ENCODE measurements at regions not wholly inside any gene's neighbourhood (a gene's known extent, or its start where the extent isn't known, plus 50 kb on each side); places are given as distances from the start of the nearest gene placed in this dataset.
"Not testable (repeated sequence)": the region's sequence is repeated elsewhere in the genome, so short reads cannot be mapped to it uniquely, and the experiment has no call there.

DNA sequence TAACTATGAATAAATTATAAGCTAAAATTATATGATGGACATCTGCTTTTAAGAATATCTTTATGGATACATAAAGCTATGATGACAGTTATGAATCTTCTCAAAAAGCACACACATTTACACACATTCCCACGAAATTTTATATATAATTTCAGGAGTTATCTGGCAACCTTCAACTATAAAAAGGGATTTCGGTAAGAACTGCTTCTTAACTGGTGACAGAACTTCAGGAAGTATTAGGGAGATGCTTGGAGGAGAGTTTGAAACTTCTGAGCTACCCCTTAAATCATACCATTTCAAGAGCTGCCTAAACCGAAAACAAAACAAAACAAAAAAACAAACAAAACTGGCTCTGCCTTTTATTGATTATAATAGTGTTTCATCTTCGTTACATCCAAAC lies 399.4 kb downstream of the ZEB2 start:
- H3K36me3 Mint-ChIP-seq (ENCODE audit: unreplicated experiment), result no peaks in the 10 kb centered on the region
- H3K9me3 Mint-ChIP-seq (ENCODE audit: unreplicated experiment), result no peaks in the 10 kb centered on the region
- H3K4me3 Mint-ChIP-seq (ENCODE audit: unreplicated experiment), result no peak overlapping the region
- H3K27ac Mint-ChIP-seq (ENCODE audit: unreplicated experiment), result no peak overlapping the region
- TF ChIP-seq, protein P1, sequence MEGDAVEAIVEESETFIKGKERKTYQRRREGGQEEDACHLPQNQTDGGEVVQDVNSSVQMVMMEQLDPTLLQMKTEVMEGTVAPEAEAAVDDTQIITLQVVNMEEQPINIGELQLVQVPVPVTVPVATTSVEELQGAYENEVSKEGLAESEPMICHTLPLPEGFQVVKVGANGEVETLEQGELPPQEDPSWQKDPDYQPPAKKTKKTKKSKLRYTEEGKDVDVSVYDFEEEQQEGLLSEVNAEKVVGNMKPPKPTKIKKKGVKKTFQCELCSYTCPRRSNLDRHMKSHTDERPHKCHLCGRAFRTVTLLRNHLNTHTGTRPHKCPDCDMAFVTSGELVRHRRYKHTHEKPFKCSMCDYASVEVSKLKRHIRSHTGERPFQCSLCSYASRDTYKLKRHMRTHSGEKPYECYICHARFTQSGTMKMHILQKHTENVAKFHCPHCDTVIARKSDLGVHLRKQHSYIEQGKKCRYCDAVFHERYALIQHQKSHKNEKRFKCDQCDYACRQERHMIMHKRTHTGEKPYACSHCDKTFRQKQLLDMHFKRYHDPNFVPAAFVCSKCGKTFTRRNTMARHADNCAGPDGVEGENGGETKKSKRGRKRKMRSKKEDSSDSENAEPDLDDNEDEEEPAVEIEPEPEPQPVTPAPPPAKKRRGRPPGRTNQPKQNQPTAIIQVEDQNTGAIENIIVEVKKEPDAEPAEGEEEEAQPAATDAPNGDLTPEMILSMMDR (IDR thresholded peaks at IDR 0.05), result no peak
- H3K27me3 Mint-ChIP-seq (ENCODE audit: unreplicated experiment), result no peaks in the 10 kb centered on the region
- DNase-seq (ENCODE audit: extremely low spot score, unreplicated experiment), result no peak
- peaks cover 16% of the 10 kb centered on the region for H3K4me1 Mint-ChIP-seq (ENCODE audit: unreplicated experiment)

DNA sequence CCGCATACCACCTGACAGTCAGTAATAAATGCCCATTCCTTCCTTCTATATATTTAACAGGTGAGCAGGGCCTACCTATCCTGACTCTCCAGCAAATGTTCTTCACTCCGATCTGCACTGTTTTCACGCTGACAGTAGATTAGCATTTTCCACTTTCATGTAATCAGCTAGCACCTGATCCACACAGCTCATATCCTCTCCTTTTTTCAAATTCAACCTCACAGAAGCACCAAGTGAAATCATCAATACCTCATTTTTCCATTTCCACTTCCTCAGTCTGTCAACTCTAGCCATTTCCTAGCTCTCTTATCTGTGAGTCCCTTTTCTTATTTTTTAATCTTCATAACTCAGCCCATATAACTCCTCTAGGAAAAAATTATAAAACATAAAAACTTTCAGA lies 402.8 kb downstream of the ZEB2 start:
- Mint-ChIP-seq H3K4me1 (ENCODE audit: unreplicated experiment) (peaks cover 30% of the 10 kb centered on the region), H3K9me3 (ENCODE audit: unreplicated experiment) (no peaks in the 10 kb centered on the region), H3K36me3 (ENCODE audit: unreplicated experiment) (no peaks in the 10 kb centered on the region), H3K27me3 (ENCODE audit: unreplicated experiment) (no peaks in the 10 kb centered on the region), H3K4me3 (ENCODE audit: unreplicated experiment) (no peak overlapping the region), H3K27ac (ENCODE audit: unreplicated experiment) (no peak overlapping the region)
- TF ChIP-seq, protein P1 (IDR thresholded peaks at IDR 0.05), result no peak
- no peak for DNase-seq (ENCODE audit: extremely low spot score, unreplicated experiment)

DNA sequence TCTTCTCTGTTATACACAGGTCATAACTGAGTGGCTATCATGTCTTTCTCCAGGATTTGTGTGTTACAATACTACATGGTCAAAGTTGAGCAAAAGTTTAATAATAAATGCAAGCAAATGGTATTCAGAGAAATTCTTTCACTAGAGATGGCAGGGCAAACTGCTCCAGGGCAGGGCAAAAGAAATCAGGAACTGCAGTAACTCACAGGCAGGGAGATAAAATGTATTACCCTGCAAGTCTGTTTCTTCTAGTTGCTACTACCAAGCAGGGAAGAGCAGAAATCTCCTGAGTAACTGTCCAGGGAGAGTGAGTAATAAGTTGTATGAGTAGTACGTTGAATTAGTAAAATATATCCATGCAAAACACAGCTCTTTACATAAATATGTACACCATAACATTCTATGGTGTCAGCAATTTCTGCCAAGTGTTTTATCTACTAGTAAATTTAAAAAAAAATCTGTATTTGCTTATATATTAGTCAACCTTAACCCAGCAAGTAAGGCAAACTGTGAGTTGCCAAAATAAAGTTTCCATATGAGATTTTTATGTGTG lies 404.1 kb downstream of the ZEB2 start:
- TF ChIP-seq, protein P1 (IDR thresholded peaks at IDR 0.05), result no peak
- Mint-ChIP-seq H3K9me3 (ENCODE audit: unreplicated experiment) (no peaks in the 10 kb centered on the region), H3K4me3 (ENCODE audit: unreplicated experiment) (no peak overlapping the region), H3K27ac (ENCODE audit: unreplicated experiment) (peak overlapping the region; percentile 61), H3K27me3 (ENCODE audit: unreplicated experiment) (no peaks in the 10 kb centered on the region), H3K36me3 (ENCODE audit: unreplicated experiment) (no peaks in the 10 kb centered on the region), H3K4me1 (ENCODE audit: unreplicated experiment) (peaks cover 43% of the 10 kb centered on the region)
- no peak for DNase-seq (ENCODE audit: extremely low spot score, unreplicated experiment)

DNA sequence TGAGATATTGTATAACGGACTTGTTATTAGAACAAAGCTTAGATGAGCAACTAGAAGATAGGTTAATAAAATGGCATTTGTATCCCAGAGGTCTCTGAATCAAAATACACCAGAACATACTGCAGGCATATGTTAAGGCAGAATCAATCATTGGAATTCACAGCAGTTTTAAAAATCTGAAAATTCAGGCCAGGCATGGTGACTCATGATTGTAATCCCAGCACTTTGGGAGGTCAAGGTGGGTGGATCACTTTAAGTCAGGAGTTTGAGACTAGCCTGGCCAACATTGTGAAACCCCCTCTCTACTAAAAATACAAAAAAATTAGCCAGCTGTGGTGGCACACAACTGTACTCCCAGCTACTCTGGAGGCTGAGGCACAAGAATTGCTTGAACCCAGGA lies 405.2 kb downstream of the ZEB2 start:
- peak overlapping the region; percentile 31 for H3K27ac Mint-ChIP-seq (ENCODE audit: unreplicated experiment)
- H3K4me3 Mint-ChIP-seq (ENCODE audit: unreplicated experiment), result no peak overlapping the region

DNA sequence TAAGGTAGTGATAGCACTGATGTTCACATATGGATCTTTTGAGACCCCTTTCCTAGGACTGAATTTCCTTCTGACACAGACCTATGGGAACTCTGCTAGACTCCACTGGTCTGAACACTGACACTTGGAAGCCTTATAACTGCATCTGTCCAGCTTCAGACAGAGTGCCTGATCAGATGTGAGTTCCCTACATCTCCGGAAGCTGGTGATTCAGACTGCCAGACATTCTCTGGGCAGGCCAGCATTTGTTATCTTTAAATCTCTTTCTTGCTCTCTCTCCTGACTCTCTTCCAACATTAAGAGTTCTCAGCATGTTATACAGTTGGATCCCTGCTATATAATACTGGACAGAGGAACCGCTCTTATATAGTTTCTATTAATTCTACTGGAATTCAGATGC lies 408.5 kb downstream of the ZEB2 start:
- H3K27ac Mint-ChIP-seq (ENCODE audit: unreplicated experiment), result peak overlapping the region; percentile 66
- H3K27me3 Mint-ChIP-seq (ENCODE audit: unreplicated experiment), result no peaks in the 10 kb centered on the region
- TF ChIP-seq, protein P1 (IDR thresholded peaks at IDR 0.05), result no peak
- H3K36me3 Mint-ChIP-seq (ENCODE audit: unreplicated experiment), result peaks cover 8% of the 10 kb centered on the region
- peaks cover 11% of the 10 kb centered on the region for H3K9me3 Mint-ChIP-seq (ENCODE audit: unreplicated experiment)
- H3K4me3 Mint-ChIP-seq (ENCODE audit: unreplicated experiment), result no peak overlapping the region
- DNase-seq (ENCODE audit: extremely low spot score, unreplicated experiment), result no peak
- peaks cover 36% of the 10 kb centered on the region for H3K4me1 Mint-ChIP-seq (ENCODE audit: unreplicated experiment)

More for the DNA sequence above, 405.2 kb downstream of the ZEB2 start:
- no peaks in the 10 kb centered on the region for H3K36me3 Mint-ChIP-seq (ENCODE audit: unreplicated experiment)
- H3K9me3 Mint-ChIP-seq (ENCODE audit: unreplicated experiment), result no peaks in the 10 kb centered on the region
- H3K27me3 Mint-ChIP-seq (ENCODE audit: unreplicated experiment), result no peaks in the 10 kb centered on the region
- no peak for DNase-seq (ENCODE audit: extremely low spot score, unreplicated experiment)
- H3K4me1 Mint-ChIP-seq (ENCODE audit: unreplicated experiment), result peaks cover 43% of the 10 kb centered on the region
- TF ChIP-seq, protein P1 (IDR thresholded peaks at IDR 0.05), result no peak

DNA sequence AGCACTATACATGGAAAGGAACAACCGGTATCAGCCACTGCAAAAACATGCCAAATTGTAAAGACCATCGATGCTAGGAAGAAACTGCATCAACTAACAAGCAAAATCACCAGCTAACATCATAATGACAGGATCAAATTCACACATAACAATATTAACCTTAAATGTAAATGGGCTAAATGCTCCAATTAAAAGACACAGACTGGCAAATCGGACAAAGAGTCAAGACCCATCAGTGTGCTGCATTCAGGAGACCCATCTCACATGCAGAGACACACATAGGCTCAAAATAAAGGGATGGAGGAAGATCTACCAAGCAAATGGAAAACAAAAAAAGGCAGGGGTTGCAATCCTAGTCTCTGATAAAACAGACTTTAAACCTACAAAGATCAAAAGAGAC lies 413.8 kb downstream of the ZEB2 start:
- not testable (repeated sequence) for H3K27me3 Mint-ChIP-seq (ENCODE audit: unreplicated experiment); H3K4me3 Mint-ChIP-seq (ENCODE audit: unreplicated experiment); H3K27ac Mint-ChIP-seq (ENCODE audit: unreplicated experiment); DNase-seq (ENCODE audit: extremely low spot score, unreplicated experiment); H3K4me1 Mint-ChIP-seq (ENCODE audit: unreplicated experiment)
- Mint-ChIP-seq H3K9me3 (ENCODE audit: unreplicated experiment) (peaks cover 15% of the 10 kb centered on the region), H3K36me3 (ENCODE audit: unreplicated experiment) (peaks cover 17% of the 10 kb centered on the region)
